UCSD-AML1 (cell line): ENCODE measurements at regions not wholly inside any gene's neighbourhood (a gene's known extent, or its start where the extent isn't known, plus 50 kb on each side); places are given as distances from the start of the nearest gene placed in this dataset.
"Not testable (repeated sequence)": the region's sequence is repeated elsewhere in the genome, so short reads cannot be mapped to it uniquely, and the experiment has no call there.

Source experiments
- DNase-seq: peaks from one replicate; lab custom pipeline; 2025; ENCODE audit not compliant: unreplicated experiment; lab: John Stamatoyannopoulos, UW

DNA sequence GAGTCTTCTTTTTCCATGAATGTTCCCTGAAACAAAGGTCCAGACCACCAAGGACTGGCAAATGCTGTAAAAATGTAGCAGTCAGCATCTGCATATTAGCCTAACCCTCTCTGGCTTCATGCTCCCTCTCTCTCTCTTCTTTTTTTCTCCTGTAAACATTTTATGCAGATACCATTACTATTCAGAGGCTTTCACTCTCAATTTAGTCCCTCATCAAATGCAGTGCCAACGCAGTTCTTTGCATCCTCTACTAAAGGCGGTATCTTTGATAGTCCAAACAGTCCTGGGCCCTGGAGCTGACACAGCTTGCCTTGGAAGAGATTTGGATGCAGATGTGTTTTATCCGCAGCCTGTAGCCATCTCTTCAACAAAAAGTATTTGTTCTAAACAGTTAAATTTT lies 167.1 kb upstream of the MMS22L start:
- no peak for DNase-seq

DNA sequence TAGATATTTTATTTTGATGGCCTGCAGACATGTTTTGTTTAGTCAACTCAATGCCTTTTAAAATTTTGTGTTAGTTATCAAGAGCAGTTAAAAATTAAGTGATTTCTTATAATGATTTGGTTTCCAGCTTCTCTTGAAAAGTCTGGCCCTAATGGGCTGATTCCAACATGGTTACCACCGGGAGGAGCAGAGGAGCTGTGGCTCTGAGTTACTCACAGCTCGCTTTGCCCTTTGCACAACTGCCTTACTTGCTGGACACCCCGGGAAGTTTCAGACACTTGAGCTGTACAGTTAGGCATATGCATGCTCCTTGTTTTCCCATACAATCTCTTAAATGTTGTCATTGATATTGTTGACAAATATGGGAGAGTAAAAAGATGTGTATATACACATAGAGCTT lies 173.1 kb upstream of the MMS22L start:
- no peak for DNase-seq

DNA sequence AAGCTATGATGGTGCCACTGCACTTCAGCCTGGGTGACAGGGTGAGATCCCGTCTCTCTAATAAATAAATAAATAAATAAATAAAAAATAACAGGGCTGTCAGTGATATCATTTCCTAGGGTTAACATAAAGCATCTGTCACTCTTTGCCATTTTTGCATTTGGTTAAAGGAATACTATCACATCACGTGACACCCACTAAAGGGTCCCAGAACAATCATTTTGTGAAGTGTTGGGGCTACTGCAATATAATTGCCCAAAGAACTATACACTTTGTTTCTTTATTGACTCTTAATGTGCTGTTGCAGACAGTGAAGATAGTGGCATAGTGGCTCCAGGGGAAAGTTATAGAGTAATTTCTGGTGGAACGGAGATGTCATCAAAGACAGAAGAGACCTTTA lies 176.5 kb upstream of the MMS22L start:
- DNase-seq, result no peak

DNA sequence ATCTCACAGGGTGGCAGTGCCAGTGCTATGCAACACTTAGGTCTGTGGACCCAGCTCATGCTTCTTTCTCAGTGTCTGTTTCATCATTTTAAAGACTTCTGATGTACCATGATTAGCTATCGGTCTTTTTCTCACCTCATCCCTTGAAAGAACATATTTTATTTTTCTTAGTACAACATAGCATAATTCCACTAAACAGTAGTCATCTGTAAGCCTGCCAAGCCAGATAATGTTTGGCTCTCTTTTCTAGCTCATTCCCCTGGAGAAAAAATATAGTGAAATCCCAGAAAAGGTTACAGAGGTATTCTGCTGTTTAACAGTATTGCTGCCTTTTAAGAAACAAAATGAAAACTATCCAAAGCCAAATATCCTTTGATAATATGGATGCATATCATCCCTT lies 177.0 kb upstream of the MMS22L start:
- no peak for DNase-seq

DNA sequence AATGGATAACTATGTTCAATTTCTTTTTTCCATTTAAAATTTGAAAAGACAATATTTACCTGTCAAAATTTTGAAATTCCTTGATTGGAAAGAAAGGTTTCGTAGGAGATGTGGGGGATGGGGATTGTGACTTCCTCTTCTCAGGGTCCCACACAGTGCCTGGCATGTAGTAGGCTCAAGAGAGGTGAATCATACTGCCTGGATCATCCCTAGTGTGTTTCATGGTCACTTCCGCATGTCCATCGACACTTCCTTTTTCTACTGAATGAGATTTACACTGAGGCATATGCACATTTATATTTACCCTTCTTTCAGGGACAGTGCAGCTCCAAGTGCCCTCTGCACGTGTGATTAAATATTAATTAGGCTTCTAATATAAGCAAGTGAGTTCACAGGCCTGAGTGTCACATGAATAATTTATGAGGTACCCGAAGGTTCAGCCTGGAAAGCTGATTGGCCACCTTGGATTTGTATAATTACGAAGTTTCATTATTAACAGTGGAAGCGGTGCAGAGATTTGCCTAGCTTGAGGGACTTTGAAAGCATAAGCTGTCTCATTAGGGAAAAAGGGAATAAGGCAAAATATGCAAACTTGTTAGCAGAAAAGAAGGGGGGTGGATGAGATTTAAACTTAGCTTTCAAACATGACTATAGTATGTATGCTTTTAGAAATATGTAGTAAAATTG lies 177.5 kb upstream of the MMS22L start:
- DNase-seq, result no peak

DNA sequence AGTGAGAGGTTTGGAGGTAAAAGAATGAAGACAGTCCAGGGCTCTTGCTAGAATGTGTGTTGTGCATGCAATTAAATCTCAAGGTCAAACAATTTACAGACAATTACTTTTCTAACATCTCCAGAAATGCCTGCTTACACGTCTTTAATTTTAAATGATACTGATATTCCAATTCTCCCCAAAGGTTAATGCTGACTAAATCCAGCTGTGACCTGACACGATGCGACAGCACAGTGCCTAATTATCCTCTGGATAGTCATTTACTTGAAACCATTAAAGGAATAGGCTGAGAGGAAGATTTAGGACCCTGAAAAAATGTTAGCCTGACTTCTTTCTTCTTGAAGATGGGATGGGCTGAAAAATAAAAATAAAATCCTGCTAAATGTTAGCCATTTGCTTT lies 178.2 kb upstream of the MMS22L start:
- no peak for DNase-seq

DNA sequence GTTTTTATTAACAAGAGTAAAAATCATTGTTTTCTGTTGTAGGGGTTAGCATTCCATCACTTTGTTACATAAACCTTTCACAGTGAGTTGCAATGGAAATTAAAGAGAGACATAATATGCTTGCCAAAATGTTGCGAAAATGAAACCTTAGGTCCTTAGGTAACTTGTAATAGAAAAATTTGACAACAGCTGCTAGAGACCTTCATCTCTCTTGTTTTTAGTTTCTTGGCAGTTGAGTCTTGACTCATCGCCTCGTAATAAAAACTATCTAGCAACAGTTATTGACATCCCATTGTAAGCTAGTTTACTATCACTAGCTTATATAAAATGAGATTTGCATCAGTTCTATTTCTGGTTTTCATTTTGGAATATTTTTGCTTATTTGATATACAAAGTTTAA lies 179.0 kb upstream of the MMS22L start:
- DNase-seq, result no peak

DNA sequence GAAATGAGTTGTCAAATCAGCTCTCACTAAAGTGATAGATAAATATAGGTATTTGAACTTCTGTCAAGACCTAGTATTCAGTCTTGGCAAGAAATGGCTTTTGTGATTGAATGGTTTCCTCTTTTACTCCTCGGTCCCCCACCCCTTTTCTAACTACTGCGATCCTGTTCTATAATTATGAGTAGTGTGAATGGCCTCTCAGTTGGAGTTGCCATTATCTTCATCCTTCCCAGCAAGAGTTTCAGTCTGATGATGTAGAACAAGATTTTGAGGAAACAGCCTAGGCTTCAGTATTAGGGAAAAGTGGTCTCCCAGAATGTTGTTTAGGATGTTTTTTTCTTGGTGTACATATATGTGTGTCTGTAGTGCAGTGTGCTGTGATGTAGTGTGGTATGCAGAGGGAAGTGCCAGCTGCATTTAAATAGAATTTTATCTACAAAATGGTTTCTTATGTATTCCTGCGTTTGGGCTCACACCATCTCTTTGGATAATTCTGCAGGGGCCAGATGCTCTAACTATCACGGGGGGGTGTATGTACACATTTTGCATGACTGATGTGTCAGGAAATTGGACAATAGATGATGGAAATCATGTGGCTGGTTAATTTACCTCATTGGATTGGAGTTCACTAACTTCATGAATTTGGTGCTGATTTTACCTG lies 180.1 kb upstream of the MMS22L start:
- DNase-seq, result no peak

DNA sequence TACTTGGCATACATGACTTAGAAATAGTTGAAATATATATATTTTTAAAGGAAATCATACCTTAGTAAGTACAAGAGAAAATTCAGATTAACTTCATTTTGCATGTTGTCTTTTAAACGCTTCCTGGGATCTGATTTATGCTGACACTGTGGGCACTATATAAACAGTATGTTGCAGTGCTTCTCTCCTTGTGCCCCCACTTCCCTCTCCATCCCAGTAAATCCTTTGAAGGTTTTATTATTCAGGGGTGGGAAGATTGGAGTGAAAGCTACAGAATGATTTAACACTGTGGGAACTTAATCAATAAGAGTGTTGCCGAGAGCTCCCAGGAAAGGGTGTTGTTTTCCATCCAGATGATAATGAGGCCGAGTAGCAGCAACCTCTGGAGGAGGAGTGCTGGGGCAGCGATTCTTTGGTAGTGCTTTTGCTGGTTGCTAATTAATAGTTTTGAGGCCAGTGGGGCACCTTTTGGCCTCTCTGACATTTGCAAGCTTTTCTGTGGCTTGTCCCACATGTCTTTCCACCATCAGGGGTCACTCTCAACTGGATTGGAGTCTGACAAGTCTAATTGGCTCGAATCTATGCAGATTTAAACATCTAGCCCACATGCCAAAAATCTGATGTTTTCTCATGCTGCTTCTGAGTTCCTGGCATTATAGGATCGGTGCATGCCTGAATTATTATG lies 183.0 kb upstream of the MMS22L start:
- no peak for DNase-seq

DNA sequence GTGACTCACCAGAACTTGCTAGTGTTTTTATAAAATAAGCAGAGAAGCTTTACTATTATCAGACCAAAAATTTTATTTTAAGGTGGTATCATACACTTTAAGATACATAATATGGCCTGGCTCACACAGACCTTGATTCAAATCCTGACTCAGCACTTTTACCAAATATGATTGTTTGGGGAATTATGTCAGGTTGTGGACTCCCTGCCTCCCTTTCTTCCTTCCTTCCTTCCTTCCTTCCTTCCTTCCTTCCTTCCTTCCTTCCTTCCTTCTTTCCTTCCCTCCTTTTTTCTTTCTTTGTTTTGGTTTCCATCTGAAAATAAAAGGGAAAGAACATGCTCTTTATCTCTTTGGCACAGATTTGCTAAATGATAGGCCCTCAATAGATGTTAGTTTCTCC lies 186.0 kb upstream of the MMS22L start:
- DNase-seq, result no peak

DNA sequence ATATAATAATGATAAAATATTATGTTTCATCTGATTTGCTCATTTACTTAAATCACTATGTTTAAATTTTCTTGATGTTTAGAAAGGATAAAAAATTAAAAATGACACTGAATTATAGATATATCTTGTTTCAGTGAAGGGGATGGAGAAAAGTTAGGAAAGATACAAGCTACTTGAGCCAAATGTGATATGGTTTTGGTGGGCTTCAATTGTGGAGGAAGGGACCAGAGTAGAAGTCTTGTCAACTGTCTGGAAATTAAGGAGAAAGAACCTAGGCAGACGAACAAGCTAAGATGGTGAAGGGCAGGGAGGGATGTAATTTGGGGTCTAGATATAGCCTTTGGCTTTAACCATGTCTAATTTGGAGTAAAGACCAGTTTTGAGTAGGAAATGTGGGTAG lies 186.4 kb upstream of the MMS22L start:
- no peak for DNase-seq

DNA sequence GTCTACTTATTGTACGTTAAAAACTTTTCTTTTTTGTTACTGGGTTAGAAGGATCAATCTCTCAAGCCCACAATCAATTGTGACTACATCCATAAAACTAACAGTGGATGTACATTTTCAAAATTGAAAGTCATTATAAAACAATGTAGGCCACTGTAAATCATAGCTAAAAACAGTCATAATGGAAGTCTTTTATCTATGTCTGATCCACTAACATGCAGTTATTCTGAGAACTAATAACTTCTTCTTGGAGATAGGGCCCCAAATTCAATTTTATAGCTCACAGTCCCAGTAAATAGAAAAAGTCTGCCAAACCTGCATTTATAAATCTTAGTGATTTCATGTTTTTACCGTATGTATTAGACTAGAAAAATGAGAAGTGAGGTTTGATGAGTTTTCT lies 187.3 kb upstream of the MMS22L start:
- no peak for DNase-seq

DNA sequence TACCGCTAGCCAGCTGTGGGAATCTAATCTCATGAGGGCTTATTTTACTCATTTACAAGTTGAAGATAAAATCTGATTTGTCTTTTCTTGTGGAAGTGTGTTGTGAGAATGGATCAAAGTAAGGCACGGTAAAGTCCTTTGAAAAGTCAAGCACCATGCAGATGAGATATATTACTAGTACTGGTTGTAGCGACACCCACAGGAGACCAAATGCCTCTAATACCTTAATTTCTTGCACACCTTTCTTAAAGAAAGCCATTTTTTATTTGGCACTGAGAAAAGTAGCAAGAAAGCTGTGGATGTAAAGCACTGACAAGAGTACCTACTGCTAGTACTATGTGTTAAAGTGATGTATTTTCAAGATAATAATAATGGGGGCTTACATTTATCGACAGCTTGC lies 191.0 kb upstream of the MMS22L start:
- no peak for DNase-seq

DNA sequence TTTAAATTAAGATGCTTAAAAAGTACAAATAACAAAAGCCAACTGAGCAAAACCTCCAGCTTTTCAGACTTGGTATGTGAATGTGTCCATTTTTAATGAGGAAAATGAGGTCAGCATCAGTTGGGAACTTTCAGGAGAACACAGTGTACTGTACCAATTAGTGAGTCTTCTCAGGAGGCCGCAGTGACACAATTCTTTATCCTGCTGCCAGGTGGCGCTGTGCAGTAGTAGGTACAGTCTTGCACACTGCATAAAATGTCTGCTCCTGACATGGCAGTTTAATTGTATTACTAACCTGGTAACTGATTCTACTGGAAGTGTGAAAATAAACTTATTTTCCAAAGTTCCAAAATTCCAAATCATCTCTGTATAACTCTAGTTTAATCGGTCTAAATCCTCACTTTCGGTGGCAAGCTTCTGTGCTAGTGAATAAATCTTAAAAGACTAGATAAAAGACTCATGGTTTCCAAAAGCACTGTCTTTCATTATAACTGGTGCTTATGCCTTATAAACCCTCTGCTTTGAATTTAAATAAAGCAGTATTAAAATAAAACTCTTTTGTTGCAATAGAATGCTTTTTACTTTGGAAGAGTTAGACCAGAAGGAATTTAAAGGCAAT lies 214.8 kb upstream of the MMS22L start:
- peak; percentile 42 for DNase-seq

DNA sequence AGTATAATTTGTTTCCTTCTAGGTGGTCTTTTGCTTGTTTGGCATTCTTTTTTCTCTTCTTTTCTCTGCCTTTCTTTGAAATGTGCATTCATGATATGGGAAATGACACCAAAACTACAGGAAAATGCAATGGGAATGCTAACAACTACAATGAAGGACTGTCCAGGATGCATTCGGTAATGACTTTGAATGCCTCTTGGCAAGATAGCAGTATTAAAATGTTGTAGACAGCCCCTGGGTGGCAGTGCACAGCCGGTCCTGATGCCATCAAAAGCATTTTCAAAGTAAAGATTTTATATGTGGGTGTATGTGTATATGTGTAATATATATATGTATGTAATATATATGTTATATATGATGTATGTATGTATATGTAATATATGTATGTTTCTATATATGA lies 218.8 kb upstream of the MMS22L start:
- DNase-seq, result no peak

DNA sequence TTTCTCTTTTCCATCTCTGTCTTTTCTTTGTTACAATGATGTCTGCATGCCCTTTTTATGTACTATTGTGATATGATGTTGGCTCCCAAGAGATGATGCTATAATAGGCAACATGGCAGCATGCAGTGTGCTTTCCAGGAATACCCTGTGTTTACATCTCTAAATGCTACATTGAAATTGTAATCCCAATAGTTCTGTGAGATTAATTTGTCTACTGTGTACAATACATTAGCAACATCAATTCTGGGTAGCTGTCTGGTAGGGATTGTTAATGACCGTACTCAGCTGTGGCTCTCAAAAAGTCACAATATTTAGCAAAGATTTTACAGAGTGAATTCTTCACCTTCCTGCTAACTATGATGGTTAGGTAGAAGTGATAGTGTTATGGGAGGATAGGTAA lies 225.6 kb upstream of the MMS22L start:
- no peak for DNase-seq

DNA sequence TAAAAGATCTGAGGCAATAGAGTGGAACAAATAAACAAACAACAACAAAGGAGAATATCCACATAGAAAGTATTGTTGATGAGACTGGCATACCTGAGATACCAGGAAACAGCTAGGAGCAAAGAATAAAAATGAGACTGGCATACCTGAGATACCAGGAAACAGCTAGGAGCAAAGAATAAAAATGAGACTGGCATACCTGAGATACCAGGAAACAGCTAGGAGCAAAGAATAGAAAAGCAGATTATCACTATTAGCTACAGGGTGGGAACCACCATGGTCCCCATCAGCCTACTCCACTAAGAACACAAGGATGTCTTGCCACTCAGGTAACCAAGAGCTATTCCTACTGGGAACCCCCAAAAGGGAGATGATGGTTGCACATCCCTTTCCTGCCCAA lies 230.2 kb upstream of the MMS22L start:
- DNase-seq, result not testable (repeated sequence)

DNA sequence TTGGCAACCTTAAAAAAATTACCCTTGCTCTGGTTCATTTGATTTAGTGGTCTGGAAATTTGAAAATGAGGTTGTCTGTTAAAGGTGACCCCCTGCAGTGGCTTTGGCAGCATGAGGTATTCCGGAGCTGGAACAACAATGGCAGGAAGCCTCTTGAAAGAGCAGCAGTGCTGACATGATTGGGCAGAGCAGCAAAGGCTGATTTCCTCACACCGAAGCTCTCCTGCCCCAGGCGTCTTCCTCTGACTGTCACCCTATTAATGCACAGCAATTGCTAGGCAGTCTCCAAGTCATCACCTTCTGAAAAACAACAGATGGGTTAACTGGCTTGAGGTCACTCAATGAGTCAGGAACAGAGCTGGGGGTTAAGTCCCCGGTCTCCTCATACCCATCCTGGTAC lies 241.8 kb upstream of the MMS22L start:
- DNase-seq, result no peak

DNA sequence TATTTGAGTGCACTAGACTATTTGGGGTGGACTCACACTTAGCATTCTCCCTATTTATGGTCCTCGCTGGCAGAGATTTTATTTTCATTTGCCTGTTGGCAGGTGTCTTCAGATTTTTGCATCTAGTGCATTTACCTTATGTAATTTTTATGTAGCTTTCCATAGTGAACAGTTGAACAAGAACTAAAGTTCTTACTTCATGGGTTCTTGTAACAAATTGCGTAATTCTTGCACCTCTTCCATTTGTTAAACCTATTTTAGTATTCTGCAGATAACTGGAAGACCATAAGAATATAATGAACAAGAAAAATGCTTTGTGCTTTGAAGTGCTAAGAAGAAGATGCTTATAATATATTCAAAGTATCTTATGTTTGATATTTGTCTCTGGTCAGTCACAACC lies 252.8 kb upstream of the MMS22L start:
- no peak for DNase-seq

DNA sequence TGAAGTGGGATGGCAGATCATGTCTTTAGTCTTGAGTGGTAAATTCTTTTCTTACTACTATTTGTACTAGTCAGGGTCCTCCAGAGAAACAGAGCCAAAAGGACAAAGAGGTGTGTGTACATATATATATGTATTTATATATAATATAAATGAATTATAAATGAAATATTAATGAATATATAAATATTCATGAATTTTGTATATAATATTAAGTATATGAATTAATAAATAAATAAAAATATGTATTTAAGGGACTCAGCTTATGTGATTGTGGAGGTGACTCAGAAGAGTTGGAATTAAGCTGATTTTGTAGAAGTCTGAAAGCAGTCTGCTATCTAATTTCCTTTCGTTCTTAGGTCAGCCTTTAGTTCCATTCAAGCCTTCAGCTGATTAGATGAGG lies 265.3 kb upstream of the MMS22L start:
- DNase-seq, result no peak

DNA sequence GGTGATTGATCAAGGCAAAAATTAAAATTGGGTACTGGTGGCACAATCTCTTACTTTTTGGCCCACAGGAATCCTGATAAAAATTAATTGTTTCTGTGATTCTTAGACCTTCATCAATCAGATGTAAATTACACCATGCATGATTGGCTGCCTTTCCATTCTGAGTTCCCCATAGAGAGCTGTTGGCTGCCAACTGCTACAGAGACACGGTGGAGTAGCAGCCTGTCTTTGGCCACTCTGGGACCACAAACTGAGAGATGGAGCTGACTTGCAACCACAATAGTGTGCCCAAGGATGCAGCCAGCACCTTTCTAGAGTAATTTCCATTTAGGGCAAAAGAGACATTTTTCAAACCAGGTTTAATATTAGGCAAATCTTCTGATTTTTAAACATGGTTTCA lies 274.3 kb upstream of the MMS22L start:
- no peak for DNase-seq

DNA sequence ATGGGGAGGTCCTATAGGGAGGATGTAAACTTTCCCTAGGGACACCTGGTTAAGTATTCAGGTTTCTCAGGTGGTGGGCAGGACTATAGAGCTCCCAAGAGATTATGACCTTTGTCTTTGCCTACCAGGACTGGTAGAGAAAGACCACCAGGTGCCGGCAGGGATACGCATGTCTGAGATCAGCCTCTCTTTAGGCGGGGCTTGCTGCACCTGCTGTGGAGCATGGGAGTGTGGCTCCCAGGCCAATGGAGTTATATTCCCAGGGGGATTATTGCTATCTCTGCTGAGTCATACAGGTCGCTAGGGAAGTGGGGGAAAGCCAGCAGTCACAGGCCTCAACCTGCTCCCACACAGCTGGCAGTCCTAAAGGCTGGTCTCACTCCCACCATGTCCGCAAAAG lies 280.5 kb upstream of the MMS22L start:
- no peak for DNase-seq
